ENCODE measurements at regions not wholly inside any gene's neighbourhood (a gene's known extent, or its start where the extent isn't known, plus 50 kb on each side); places are given as distances from the start of the nearest gene placed in this dataset.
A peak's percentile ranks its signal among the peaks of the same experiment; 100 is the strongest.
"Not testable (repeated sequence)": the region's sequence is repeated elsewhere in the genome, so short reads cannot be mapped to it uniquely, and the experiment has no call there.

DNA sequence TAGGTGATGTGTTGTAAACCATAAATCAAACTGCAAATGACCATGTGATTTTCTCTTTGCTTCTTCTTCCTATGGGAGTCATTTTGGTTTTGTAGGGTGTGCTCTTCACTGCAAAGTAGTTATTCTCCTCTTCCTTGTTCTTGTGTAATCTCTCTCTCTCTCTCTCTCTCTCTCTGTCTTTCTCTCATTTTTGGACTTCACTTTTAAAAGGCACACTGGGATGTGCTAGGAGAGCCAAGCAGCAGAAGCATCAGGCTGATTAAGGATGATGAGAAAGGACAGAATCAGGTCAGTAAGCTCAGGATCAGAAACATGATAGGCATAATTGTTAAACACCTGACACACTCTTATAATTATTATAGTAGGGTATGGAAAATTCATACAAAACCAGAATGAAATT, 505.3 kb upstream of the ZNF608 start:
- DNase-seq (ENCODE audit: low spot score) = no peak

GRCh38 chr5:125253634-125254033, 507.2 kb upstream of the ZNF608 start:
- not testable (repeated sequence) for DNase-seq (ENCODE audit: low spot score)

GRCh38 chr5:125254267-125254666, 507.8 kb upstream of the ZNF608 start:
- DNase-seq (ENCODE audit: low spot score) = no peak

GRCh38 chr5:125256296-125256695, 509.9 kb upstream of the ZNF608 start:
- no peak for DNase-seq (ENCODE audit: low spot score)

GRCh38 chr5:125257057-125257972, 510.9 kb upstream of the ZNF608 start:
- DNase-seq (ENCODE audit: low spot score) = no peak

GRCh38 chr5:125257997-125258396, 511.6 kb upstream of the ZNF608 start:
- no peak for DNase-seq (ENCODE audit: low spot score)

GRCh38 chr5:125258615-125259014, 512.2 kb upstream of the ZNF608 start:
- DNase-seq (ENCODE audit: low spot score) = no peak

DNA sequence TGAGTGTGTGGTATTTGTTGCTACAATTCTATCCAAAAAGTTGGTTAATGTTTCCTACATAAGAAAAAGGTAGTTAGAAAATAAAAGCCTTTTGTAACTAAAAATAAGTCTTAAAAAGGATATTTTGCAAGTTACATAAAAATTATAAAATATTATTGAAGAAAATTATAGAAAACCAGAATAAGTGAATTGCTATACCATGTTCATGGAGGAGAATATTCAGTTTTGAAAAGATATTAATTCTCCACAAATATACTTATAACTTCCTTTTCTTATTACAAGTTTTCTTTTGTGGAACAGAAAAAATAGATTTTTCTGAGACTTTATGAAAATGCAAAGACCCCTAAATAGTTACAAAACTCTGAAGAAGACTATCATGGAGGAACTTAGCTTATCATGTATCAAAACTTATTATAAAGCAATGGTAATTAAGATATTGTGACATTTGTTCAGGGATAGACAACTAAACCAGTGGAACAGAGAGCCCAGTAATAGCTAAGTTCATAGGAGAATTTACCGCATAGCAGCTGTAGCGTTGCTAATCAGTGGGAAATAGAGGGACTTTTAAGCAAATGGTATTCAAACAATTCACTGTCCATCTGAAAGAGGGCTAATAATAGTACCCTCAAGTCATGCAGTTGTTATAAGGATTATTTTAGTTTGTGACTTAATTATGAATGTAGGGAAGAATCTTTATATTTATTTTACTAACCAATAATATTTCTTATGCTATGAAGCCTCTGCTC, 515.2 kb upstream of the ZNF608 start:
- DNase-seq (ENCODE audit: low spot score) = no peak

GRCh38 chr5:125262782-125263181, 516.3 kb upstream of the ZNF608 start:
- DNase-seq (ENCODE audit: low spot score) = no peak

- no peak for DNase-seq (ENCODE audit: low spot score)
Observed at GRCh38 chr5:125263356-125263755, 516.9 kb upstream of the ZNF608 start.

- DNase-seq (ENCODE audit: low spot score) = no peak
Observed at GRCh38 chr5:125266106-125266505, 519.7 kb upstream of the ZNF608 start.

DNA sequence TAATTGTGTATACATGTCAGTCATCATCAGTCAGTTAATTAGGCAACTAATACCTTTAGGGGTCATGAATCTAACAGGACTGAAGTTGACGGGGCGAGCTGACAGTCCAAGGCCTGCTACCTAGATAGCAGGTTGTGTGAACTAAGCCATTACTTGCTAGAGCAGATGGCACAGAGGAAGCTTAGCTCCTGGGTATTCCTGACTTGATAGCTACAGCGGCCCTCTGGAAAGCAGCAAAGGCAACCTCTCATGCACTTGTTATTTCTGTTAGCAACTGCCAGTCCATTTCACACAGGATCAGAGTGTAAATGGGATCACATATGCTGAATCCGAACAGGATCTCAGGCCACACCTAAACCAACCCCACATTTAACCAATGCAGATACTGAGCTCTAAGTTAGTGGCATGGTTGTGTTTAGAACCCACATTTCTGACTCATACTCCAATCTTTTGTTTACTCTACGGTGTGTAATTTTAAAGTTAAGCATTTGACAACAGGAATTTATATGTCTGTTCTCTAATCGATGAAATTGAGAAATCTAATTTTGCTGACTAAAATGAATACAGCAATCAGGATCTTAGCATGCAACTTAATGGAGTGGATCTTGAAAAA, 521.3 kb upstream of the ZNF608 start:
- no peak for DNase-seq (ENCODE audit: low spot score)

DNA sequence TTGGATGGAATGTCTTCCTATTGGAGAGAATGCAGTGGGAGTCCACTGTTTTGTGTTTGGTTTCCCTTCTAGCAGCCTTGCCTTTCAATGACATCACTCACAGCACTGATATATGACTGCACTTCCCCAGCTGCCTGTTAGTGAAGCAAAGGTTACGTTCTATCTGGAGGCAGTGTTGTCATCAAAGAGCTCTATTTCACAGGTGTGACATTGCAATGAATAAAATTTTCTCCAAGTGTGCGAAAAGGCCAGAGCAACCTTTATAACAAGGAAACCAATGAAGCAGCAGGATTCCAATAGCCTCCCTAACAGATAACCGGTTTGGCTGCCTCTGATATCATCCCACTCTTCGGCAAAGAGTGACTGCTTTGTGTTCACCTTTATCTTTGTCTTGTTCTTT, 523.5 kb upstream of the ZNF608 start:
- DNase-seq (ENCODE audit: low spot score) = no peak

- DNase-seq (ENCODE audit: low spot score) = no peak
Observed at GRCh38 chr5:125272357-125272756, 525.9 kb upstream of the ZNF608 start.

DNA sequence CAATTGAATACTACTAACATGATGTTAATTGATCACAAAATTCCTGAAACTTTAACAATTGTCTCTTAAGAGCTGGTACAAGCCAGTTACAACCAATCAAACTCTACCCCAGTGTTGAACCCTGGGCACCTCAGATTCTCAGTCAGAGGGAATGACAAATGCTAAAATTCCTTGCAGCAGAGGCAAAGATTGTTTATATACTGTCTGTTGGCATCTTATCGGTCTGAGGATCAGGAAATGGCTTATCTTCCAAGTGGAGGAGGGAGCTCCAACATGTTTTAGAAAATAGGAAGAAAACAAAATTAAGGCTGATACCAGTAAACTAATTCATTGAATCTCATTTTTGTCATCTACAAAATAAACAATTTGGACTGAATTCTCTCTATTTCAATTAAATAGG, 527.8 kb upstream of the ZNF608 start:
- DNase-seq (ENCODE audit: low spot score) = no peak

DNA sequence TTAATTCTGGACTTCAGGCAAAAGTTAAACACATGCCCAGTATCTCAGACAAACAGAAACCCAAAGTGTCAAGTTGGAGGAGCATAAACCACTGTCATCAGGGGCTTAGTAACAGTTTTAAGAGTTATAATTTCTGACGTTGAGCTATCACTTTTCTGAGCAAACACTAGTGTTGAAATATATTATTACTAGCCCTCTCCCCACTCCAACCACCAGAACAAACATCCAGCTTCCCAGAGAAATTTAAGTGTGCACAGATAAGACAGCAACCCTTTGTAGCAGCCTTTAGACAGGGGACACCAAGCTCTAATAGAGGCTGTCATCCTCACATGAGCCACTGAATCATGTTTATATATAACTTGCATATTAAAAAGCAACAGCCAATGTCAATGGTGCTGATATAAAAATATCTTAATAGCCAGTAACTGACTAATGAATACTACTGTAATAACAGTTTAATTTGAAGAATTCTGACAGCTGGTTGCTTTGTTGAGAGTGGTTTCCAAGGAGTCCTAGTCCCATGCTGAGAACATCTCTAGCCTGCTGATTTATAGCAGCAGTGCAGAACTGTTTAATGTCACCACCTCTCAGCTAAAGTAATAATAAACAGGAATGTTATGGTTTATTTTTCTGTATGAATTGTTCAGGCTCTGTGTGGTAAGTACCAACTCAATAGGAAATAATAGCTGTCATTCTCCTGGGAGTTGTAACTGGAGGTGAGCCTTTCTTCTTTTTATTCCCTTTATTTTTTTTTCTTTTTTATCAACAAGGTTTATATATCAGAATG, 528.7 kb upstream of the ZNF608 start:
- DNase-seq (ENCODE audit: low spot score) = no peak

- DNase-seq (ENCODE audit: low spot score) = no peak
Observed at GRCh38 chr5:125275725-125276090, 529.3 kb upstream of the ZNF608 start.

DNA sequence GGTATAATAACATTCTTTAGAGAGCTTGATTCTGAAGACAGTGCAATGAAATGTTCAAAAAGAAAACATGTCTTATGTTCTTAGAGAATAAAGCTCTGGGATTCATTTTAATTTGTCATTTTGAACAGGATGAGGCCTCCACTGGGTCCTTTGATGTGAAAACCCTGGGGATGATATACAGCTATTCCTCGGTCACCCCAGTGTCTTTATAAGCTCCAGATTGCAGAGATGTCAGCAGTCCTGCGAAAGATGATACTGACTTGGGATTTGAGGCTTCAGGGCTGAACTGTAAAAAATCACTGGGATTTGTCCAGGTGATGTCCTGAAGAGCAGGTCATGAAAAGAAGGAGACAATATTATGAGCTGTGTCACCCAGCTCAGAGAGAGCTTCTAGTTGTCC, 529.7 kb upstream of the ZNF608 start:
- DNase-seq (ENCODE audit: low spot score) = no peak

DNA sequence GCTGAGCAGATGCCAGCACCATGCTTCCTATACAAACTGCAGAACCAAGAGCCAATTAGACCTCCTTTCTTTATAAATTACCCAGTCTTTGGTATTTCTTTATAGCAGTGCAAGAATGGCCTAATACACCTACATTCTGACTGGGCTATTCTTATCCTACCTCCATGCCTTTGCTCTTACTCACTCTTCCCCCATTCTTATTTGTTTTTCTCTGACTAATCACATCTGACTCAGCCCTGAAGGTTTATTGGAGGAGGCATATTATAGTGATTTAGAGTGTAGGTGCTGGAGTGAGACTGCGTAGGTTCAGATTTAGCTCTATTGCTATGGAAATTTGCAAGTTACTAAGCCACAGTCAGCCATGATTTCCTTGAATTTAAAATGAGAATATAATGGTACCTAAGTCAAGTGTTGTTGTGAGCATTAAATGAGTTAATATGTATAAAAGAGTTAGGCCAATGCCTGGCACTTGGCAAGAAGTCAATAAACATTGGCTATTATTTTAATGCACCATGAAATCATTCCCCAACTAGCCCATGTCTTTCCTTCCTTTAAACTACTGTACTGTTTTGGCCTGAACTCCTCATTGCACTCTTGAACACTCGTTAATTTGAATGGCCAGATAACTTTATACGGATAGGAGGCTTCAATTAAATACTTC, 531.2 kb upstream of the ZNF608 start:
- DNase-seq (ENCODE audit: low spot score) = peak; percentile 90

GRCh38 chr5:125278711-125279110, 532.3 kb upstream of the ZNF608 start:
- no peak for DNase-seq (ENCODE audit: low spot score)

DNA sequence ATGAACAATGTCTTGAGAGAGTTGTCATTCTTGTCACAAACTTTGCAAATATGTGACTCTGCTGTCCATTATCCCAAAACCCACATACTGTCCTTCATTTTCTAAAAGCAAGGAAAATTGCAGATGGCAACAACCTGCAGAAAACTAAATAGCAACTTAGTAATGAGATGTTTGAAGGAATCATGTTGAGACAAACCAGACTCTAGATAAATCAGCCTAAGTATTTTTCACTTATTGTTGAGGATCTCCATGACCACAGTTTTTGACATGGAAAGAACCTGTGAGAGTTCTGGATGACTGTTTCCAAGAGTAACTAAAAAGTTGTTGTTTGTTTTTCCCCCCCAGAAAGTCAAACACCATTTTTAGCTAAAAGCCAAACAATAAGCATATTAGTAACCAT, 535.2 kb upstream of the ZNF608 start:
- no peak for DNase-seq (ENCODE audit: low spot score)

Data from H4 (cell line).